ENCODE measurements at regions not wholly inside any gene's neighbourhood (a gene's known extent, or its start where the extent isn't known, plus 50 kb on each side); places are given as distances from the start of the nearest gene placed in this dataset.

DNA sequence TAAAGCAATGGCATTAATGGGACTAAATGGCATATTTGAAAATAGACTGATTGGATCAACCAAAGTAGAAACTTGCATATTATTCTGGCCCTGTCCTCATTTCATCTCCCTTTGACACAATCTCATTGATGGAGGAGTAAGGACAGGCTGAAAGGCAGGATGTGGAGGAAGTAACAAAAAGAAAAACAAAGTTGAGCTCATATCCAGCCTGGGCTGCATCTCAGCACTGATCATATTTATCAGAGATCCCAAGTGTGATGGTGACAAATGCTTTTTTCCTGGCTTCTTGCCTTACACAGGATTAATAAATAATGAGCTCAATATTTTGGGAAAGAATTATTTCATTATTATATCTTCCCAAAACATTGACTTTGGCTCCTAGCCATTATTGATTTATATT is 622.7 kb downstream of the CD109 start:
- TF ChIP-seq KAT7 (CRISPR knock-in tag; IDR thresholded peaks at IDR 0.05; ENCODE audit: borderline replicate concordance), result no peak
- TF ChIP-seq ZNF207 (IDR thresholded peaks at IDR 0.05; ENCODE audit: borderline replicate concordance), result no peak
- no peak for TF ChIP-seq SUZ12 (IDR thresholded peaks at IDR 0.05; ENCODE audit: low read depth, low read length)
- TF ChIP-seq ZNF431 (CRISPR knock-in tag; IDR thresholded peaks at IDR 0.05; ENCODE audit: borderline replicate concordance, low read depth), result no peak
- TF ChIP-seq MBD4 (IDR thresholded peaks at IDR 0.05; ENCODE audit: borderline replicate concordance, low read length), result no peak
- TF ChIP-seq CTCF (CRISPR knock-in tag; IDR thresholded peaks at IDR 0.05), result no peak
- TF ChIP-seq, protein P1, sequence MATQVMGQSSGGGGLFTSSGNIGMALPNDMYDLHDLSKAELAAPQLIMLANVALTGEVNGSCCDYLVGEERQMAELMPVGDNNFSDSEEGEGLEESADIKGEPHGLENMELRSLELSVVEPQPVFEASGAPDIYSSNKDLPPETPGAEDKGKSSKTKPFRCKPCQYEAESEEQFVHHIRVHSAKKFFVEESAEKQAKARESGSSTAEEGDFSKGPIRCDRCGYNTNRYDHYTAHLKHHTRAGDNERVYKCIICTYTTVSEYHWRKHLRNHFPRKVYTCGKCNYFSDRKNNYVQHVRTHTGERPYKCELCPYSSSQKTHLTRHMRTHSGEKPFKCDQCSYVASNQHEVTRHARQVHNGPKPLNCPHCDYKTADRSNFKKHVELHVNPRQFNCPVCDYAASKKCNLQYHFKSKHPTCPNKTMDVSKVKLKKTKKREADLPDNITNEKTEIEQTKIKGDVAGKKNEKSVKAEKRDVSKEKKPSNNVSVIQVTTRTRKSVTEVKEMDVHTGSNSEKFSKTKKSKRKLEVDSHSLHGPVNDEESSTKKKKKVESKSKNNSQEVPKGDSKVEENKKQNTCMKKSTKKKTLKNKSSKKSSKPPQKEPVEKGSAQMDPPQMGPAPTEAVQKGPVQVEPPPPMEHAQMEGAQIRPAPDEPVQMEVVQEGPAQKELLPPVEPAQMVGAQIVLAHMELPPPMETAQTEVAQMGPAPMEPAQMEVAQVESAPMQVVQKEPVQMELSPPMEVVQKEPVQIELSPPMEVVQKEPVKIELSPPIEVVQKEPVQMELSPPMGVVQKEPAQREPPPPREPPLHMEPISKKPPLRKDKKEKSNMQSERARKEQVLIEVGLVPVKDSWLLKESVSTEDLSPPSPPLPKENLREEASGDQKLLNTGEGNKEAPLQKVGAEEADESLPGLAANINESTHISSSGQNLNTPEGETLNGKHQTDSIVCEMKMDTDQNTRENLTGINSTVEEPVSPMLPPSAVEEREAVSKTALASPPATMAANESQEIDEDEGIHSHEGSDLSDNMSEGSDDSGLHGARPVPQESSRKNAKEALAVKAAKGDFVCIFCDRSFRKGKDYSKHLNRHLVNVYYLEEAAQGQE (IDR thresholded peaks at IDR 0.05; ENCODE audit: borderline replicate concordance in 1 of 2, low read depth in 1 of 2, low read length in 2 of 2), result no peak
- TF ChIP-seq MTA3 (CRISPR knock-in tag; IDR thresholded peaks at IDR 0.05), result no peak
- no peak for TF ChIP-seq ATM (IDR thresholded peaks at IDR 0.05; ENCODE audit: borderline replicate concordance)
- no peak for TF ChIP-seq KDM2A (CRISPR knock-in tag; IDR thresholded peaks at IDR 0.05; ENCODE audit: borderline replicate concordance, low read depth)
- TF ChIP-seq POLR2A (IDR thresholded peaks at IDR 0.05; ENCODE audit: insufficient read depth in 1 of 2, low read depth in 2 of 2, low read length in 2 of 2), result no peak

All from HepG2 (cell line).